PC-9 (cell line): ENCODE measurements at regions not wholly inside any gene's neighbourhood (a gene's known extent, or its start where the extent isn't known, plus 50 kb on each side); places are given as distances from the start of the nearest gene placed in this dataset.

Experiments
- CTCF ChIP-seq: fragments of 200-600 bp; sonication (generic); conservative IDR thresholded peaks from 2 replicates; pipeline ENCODE4 v1.6.1; 2017; ENCODE audit warnings: mixed run types, antibody characterized with exemption, mild to moderate bottlenecking, moderate library complexity
- EZH2 ChIP-seq: fragments of 200-600 bp; sonication (generic); IDR thresholded peaks from 2 replicates; pipeline ENCODE4 v1.8.0; 2017; ENCODE audit warnings: antibody characterized with exemption, low read depth

GRCh38 chr4:189786447-189786846 is 154.2 kb upstream of the FRG1 start:
- TF ChIP-seq CTCF: no peak
- TF ChIP-seq EZH2: no peak
